GM12878 (cell line): ENCODE measurements at regions not wholly inside any gene's neighbourhood (a gene's known extent, or its start where the extent isn't known, plus 50 kb on each side); places are given as distances from the start of the nearest gene placed in this dataset.

Source experiments
- ATAC-seq: fragments of 200-7000 bp; cut with Tn5 transposase; 3 replicates; pipeline ENCODE4 v1.9.1; 2020; ENCODE audit warnings: mild to moderate bottlenecking, moderate library complexity
- BruUV-seq: library from RNA; stranded (reverse); fragments of 400-500 nt; replicated peaks from 2 replicates; lab custom pipeline; 2021; lab: Mats Ljungman, UMichigan
- CTCF ChIA-PET: fragments of 300-600 bp; sonication (Branson Sonifier 250); formaldehyde crosslinking; extraction: SDS; loops from one replicate; lab custom pipeline; 2021; ENCODE audit warnings: inconsistent platforms; lab: Yijun Ruan, JAX
- POLR2A ChIA-PET: fragments of 350-600 bp; formaldehyde crosslinking; extraction: SDS; loops from one replicate; lab custom pipeline; 2021; ENCODE audit warnings: inconsistent platforms; lab: Charles Lee
- RAD21 ChIA-PET: fragments of 300-600 bp; sonication (Branson Sonifier 250); formaldehyde crosslinking; loops from one replicate; lab custom pipeline; 2023; ENCODE audit warnings: antibody characterized with exemption; ENCODE audit not compliant: unreplicated experiment; lab: Charles Lee
- SMC1A ChIA-PET: fragments of 300-600 bp; sonication (Branson Sonifier 250); formaldehyde crosslinking; loops from one replicate; lab custom pipeline; 2023; ENCODE audit not compliant: unreplicated experiment, uncharacterized antibody; lab: Charles Lee
- DNase-seq: peaks from one replicate; pipeline ENCODE4 v3.0.0-alpha.2; 2011; ENCODE audit warnings: low read depth, low spot score
- FAIRE-seq: peaks from 3 replicates; lab custom pipeline; 2011; peaks lifted over from hg19 to GRCh38; lab: Jason Lieb, UNC
- H2AFZ ChIP-seq: 2 replicates; pipeline ENCODE4 v1.6.0; 2011; ENCODE audit warnings: low read depth, low read length, control low read depth; ENCODE audit not compliant: control insufficient read depth
- H3K27ac ChIP-seq: 2 replicates; pipeline ENCODE4 v1.5.1; 2011; ENCODE audit warnings: control low read depth; ENCODE audit not compliant: control insufficient read depth, insufficient read depth
- H3K27me3 ChIP-seq, 2 experiments: replicated peaks in 1 of 2; 2 replicates each; pipeline versions ENCODE4 v1.6.0 to v1.6.1; 2011; ENCODE audit warnings: low read length in 1 of 2; ENCODE audit not compliant: control insufficient read depth in 2 of 2, insufficient read depth in 2 of 2
- H3K36me3 ChIP-seq, 2 experiments: 2 replicates each; pipeline ENCODE4 v1.5.1; 2011; ENCODE audit warnings: low read length in 1 of 2; ENCODE audit not compliant: control insufficient read depth in 2 of 2, insufficient read depth in 2 of 2
- H3K4me1 ChIP-seq: 2 replicates; pipeline ENCODE4 v1.6.1; 2011; ENCODE audit warnings: mild to moderate bottlenecking, low read length, moderate library complexity, mixed read lengths; ENCODE audit not compliant: control insufficient read depth, insufficient read depth
- H3K4me2 ChIP-seq: 2 replicates; pipeline ENCODE4 v1.6.0; 2011; ENCODE audit warnings: control low read depth; ENCODE audit not compliant: control insufficient read depth, insufficient read depth
- H3K4me3 ChIP-seq: fragments of 200-600 bp; sonication (generic); 2 replicates; pipeline ENCODE4 v1.5.1; 2016
- H3K79me2 ChIP-seq: 2 replicates; pipeline ENCODE4 v1.6.0; 2011; ENCODE audit warnings: low read length; ENCODE audit not compliant: control insufficient read depth, insufficient read depth
- H3K9ac ChIP-seq: 2 replicates; pipeline ENCODE4 v1.8.0; 2011; ENCODE audit warnings: low read length, control low read depth, mixed read lengths; ENCODE audit not compliant: control insufficient read depth, insufficient read depth
- H3K9me3 ChIP-seq: replicated peaks from 3 replicates; pipeline ENCODE4 v1.5.1; 2011; ENCODE audit warnings: mild to moderate bottlenecking, low read length; ENCODE audit not compliant: control insufficient read depth, insufficient read depth
- H4K20me1 ChIP-seq: 2 replicates; pipeline ENCODE4 v1.6.0; 2011; ENCODE audit not compliant: control insufficient read depth, insufficient read depth
- BCL11A ChIP-seq: IDR thresholded peaks from 2 replicates; pipeline ENCODE4 v1.6.1; 2011; ENCODE audit warnings: low read depth, low read length
- BCLAF1 ChIP-seq: fragments of 450-650 bp; IDR thresholded peaks from 2 replicates; pipeline ENCODE4 v1.6.1; 2017; ENCODE audit warnings: antibody characterized with exemption, mild to moderate bottlenecking, moderate library complexity
- CBX5 ChIP-seq: sonication (generic); IDR thresholded peaks from 2 replicates; pipeline ENCODE4 v1.6.1; 2016; ENCODE audit warnings: low read depth, moderate library complexity, mild to moderate bottlenecking, inconsistent platforms
- DPF2 ChIP-seq: fragments of 450-650 bp; IDR thresholded peaks from 2 replicates; pipeline ENCODE4 v1.6.1; 2017; ENCODE audit warnings: mild to moderate bottlenecking
- ELK1 ChIP-seq: IDR thresholded peaks from 2 replicates; pipeline ENCODE4 v1.6.1; 2012; ENCODE audit warnings: low read depth, low read length, improper control_type of control experiment
- KDM1A ChIP-seq: fragments of 200-600 bp; sonication (generic); IDR thresholded peaks from 2 replicates; pipeline ENCODE4 v1.6.1; 2016; ENCODE audit warnings: borderline replicate concordance
- KLF5 ChIP-seq: fragments of 450-650 bp; IDR thresholded peaks from 2 replicates; pipeline ENCODE4 v1.6.1; 2014; ENCODE audit warnings: mild to moderate bottlenecking; ENCODE audit not compliant: partially characterized antibody
- PAX5 ChIP-seq: IDR thresholded peaks from 2 replicates; pipeline ENCODE4 v1.6.1; 2011; ENCODE audit warnings: low read depth, low read length, borderline replicate concordance
- SP1 ChIP-seq: IDR thresholded peaks from one replicate; pipeline ENCODE4 v1.6.1; 2011; ENCODE audit warnings: low read depth, low read length
- SUPT20H ChIP-seq: IDR thresholded peaks from 2 replicates; pipeline ENCODE4 v1.6.1; 2011; ENCODE audit warnings: low read depth, mild to moderate bottlenecking, low read length, moderate library complexity, borderline replicate concordance; ENCODE audit not compliant: control insufficient read depth
- TBL1XR1 ChIP-seq: IDR thresholded peaks from 2 replicates; pipeline ENCODE4 v1.6.1; 2012; ENCODE audit warnings: low read depth, low read length, improper control_type of control experiment
- WGBS: methylation state at CpG from one replicate; pipeline ENCODE4 v1.1.6; 2016; ENCODE audit warnings: low lambda C conversion rate; ENCODE audit not compliant: insufficient replicate concordance, insufficient coverage; ENCODE audit errors: missing lambda C conversion rate; 5-methylcytosine and 5-hydroxymethylcytosine counted together
- in situ Hi-C: fragments of 300-500 bp; cut with MboI; formaldehyde crosslinking; loops from 9 replicates; pipeline ENCODE4 v1.14.3; 2018; ENCODE audit warnings: mixed read lengths
- intact Hi-C: fragments of 100-400 bp; cut with micrococcal nuclease; formaldehyde crosslinking; loops from one replicate; pipeline ENCODE4 v1.14.2; 2022; ENCODE audit not compliant: unreplicated experiment

- TF ChIP-seq PAX5 = no peak
Measured at GRCh38 chr4:147345662-147346061, 135.2 kb upstream of the EDNRA start (continued).

GRCh38 chr4:147347217-147347616 lies 133.7 kb upstream of the EDNRA start:
- ATAC-seq = no peak
- TF ChIP-seq SP1 (no peak), BCL11A (no peak), KLF5 (no peak), DPF2 (no peak)
- Histone ChIP-seq H3K79me2 (no peaks in the 10 kb centered on the region), H3K9ac (no peak overlapping the region), H3K9me3 (no peaks in the 10 kb centered on the region), H3K27ac (no peak overlapping the region), H3K4me1 (no peaks in the 10 kb centered on the region), H3K36me3 (no peaks in the 10 kb centered on the region), H3K4me2 (no peak overlapping the region), H4K20me1 (no peaks in the 10 kb centered on the region), H3K4me3 (no peak overlapping the region), H2AFZ (no peak overlapping the region), H3K27me3 (no peaks in the 10 kb centered on the region)
- ChIA-PET SMC1A (no interaction called here), RAD21 (no interaction called here), CTCF (no interaction called here), POLR2A (no interaction called here)
- in situ Hi-C loops = no loop called here
- DNase-seq = no peak
- intact Hi-C loops = no loop called here
- FAIRE-seq = no peak
- 33% methylated on average over 8 of the region's 8 CpGs for WGBS
- no TSS peak for BruUV-seq

GRCh38 chr4:147349193-147349592 lies 131.7 kb upstream of the EDNRA start:
- no peaks in the 10 kb centered on the region for H3K79me2 ChIP-seq
- H3K27ac ChIP-seq = no peak overlapping the region
- SMC1A ChIA-PET = interaction anchor here (0.7 kb wide), 1 partner anchor 336 kb away, joined by 3 read pairs; no protein-coding TSS in a partner anchor
- BruUV-seq = no TSS peak
- DNase-seq (no peak), FAIRE-seq (no peak), ATAC-seq (no peak)
- WGBS = 0% methylated on average over 3 of the region's 3 CpGs
- in situ Hi-C loops = no loop called here
- POLR2A ChIA-PET = no interaction called here
- no peaks in the 10 kb centered on the region for H3K27me3 ChIP-seq
- RAD21 ChIA-PET = no interaction called here
- H2AFZ ChIP-seq = no peak overlapping the region
- H3K4me2 ChIP-seq = no peak overlapping the region
- intact Hi-C loops = no loop called here
- H3K9ac ChIP-seq = no peak overlapping the region
- CTCF ChIA-PET = no interaction called here
- H3K4me1 ChIP-seq = no peaks in the 10 kb centered on the region
- no peaks in the 10 kb centered on the region for H4K20me1 ChIP-seq
- no peaks in the 10 kb centered on the region for H3K36me3 ChIP-seq
- H3K4me3 ChIP-seq = no peak overlapping the region
- H3K9me3 ChIP-seq = no peaks in the 10 kb centered on the region
- TF ChIP-seq KDM1A (no peak), ELK1 (no peak), TBL1XR1 (no peak), CBX5 (no peak), SUPT20H (no peak), BCLAF1 (no peak)
